Breast epithelium (tissue), 4 donors: ENCODE measurements at regions not wholly inside any gene's neighbourhood (a gene's known extent, or its start where the extent isn't known, plus 50 kb on each side); places are given as distances from the start of the nearest gene placed in this dataset.
"Not testable (repeated sequence)": the region's sequence is repeated elsewhere in the genome, so short reads cannot be mapped to it uniquely, and the experiment has no call there.

ENCODE experiments used
- DNase-seq, 2 donors: peaks; one replicate each; pipeline ENCODE4 v3.0.0-alpha.2; 2019; ENCODE audit warnings: low spot score in 2 of 2
- H3K27ac ChIP-seq, 2 donors: fragments of 200-600 bp; sonication (generic) in 1 of 2; one replicate each; pipeline ENCODE4 v1.5.1; 2016 to 2019; ENCODE audit warnings: mild to moderate bottlenecking in 1 of 2
- H3K27me3 ChIP-seq, 2 donors: fragments of 200-600 bp; sonication (generic) in 1 of 2; one replicate each; pipeline versions ENCODE4 v1.5.1 to v1.6.0; 2017 to 2019; ENCODE audit warnings: control low read depth in 1 of 2, mild to moderate bottlenecking in 1 of 2
- H3K36me3 ChIP-seq: fragments of 200-600 bp; one replicate; pipeline ENCODE4 v1.5.1; 2019
- H3K4me1 ChIP-seq, 2 donors: fragments of 200-600 bp; sonication (generic); one replicate each; pipeline ENCODE4 v1.5.1; 2016 to 2019; ENCODE audit warnings: control low read depth in 1 of 2
- H3K4me3 ChIP-seq, 3 donors: fragments of 200-600 bp; sonication (generic); 1 replicate in 2 of 3; 2 replicates in 1 of 3; pipeline ENCODE4 v1.5.1; 2016 to 2019; ENCODE audit warnings: mild to moderate bottlenecking in 3 of 3, moderate library complexity in 2 of 3
- H3K9me3 ChIP-seq, 2 donors: fragments of 200-600 bp; sonication (generic) in 1 of 2; one replicate each; pipeline ENCODE4 v1.5.1; 2016 to 2019; ENCODE audit warnings: control low read depth in 1 of 2
- POLR2A ChIP-seq: fragments of 450-650 bp; IDR thresholded peaks from one replicate; pipeline ENCODE4 v1.6.1; 2016; ENCODE audit warnings: antibody characterized with exemption, mild to moderate bottlenecking, moderate library complexity
- POLR2AphosphoS5 ChIP-seq, 3 donors: sonication (generic); formaldehyde crosslinking; IDR thresholded peaks; one replicate each; pipeline ENCODE4 v1.6.1; 2017; ENCODE audit warnings: antibody characterized with exemption in 3 of 3
- intact Hi-C: fragments of 100-400 bp; cut with DNase I; formaldehyde crosslinking; loops from one replicate; pipeline ENCODE4 v1.15.1; 2023; ENCODE audit warnings: low total_unique reads
- TF ChIP-seq, protein P1 (sequence below), 3 donors: fragments of 450-650 bp; IDR thresholded peaks; one replicate each; pipeline ENCODE4 v1.5.1; 2016 to 2017; ENCODE audit warnings: antibody characterized with exemption in 3 of 3, mild to moderate bottlenecking in 3 of 3, moderate library complexity in 3 of 3

GRCh38 chr14:103279142-103280025 is 54.7 kb upstream of the EIF5 start:
- Histone ChIP-seq H3K4me1 (peaks cover 0 to 3% of the 10 kb centered on the region in 2 donors), H3K4me3 (peak overlapping the region; percentile 30 to 70 (median 46)), H3K27ac (no peak overlapping the region), H3K27me3 (peaks cover 8 to 11% of the 10 kb centered on the region in 2 donors), H3K9me3 (no peaks in the 10 kb centered on the region), H3K36me3 (no peaks in the 10 kb centered on the region)
- DNase-seq: peak in 1 of 2 donors; percentile 15
- TF ChIP-seq POLR2A (no peak), POLR2AphosphoS5 (IDR thresholded peaks at IDR 0.05) (no peak)
- TF ChIP-seq, protein P1, sequence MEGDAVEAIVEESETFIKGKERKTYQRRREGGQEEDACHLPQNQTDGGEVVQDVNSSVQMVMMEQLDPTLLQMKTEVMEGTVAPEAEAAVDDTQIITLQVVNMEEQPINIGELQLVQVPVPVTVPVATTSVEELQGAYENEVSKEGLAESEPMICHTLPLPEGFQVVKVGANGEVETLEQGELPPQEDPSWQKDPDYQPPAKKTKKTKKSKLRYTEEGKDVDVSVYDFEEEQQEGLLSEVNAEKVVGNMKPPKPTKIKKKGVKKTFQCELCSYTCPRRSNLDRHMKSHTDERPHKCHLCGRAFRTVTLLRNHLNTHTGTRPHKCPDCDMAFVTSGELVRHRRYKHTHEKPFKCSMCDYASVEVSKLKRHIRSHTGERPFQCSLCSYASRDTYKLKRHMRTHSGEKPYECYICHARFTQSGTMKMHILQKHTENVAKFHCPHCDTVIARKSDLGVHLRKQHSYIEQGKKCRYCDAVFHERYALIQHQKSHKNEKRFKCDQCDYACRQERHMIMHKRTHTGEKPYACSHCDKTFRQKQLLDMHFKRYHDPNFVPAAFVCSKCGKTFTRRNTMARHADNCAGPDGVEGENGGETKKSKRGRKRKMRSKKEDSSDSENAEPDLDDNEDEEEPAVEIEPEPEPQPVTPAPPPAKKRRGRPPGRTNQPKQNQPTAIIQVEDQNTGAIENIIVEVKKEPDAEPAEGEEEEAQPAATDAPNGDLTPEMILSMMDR (IDR thresholded peaks at IDR 0.05): no peak
- intact Hi-C loops: no loop called here

- Histone ChIP-seq H3K4me3 (no peak overlapping the region), H3K36me3 (no peaks in the 10 kb centered on the region), H3K27ac (no peak overlapping the region), H3K4me1 (peaks cover 0 to 3% of the 10 kb centered on the region in 2 donors), H3K9me3 (no peaks in the 10 kb centered on the region), H3K27me3 (peaks cover 8 to 9% of the 10 kb centered on the region in 2 donors)
- DNase-seq: peak in 1 of 2 donors; percentile 4
- TF ChIP-seq POLR2AphosphoS5 (IDR thresholded peaks at IDR 0.05): no peak
- TF ChIP-seq, protein P1 (IDR thresholded peaks at IDR 0.05): no peak
- no peak for TF ChIP-seq POLR2A
- intact Hi-C loops: no loop called here
Measured at GRCh38 chr14:103280278-103280928, 53.6 kb upstream of the EIF5 start.

- Histone ChIP-seq H3K4me1 (peaks cover 0 to 3% of the 10 kb centered on the region in 2 donors), H3K27ac (no peak overlapping the region), H3K9me3 (no peaks in the 10 kb centered on the region), H3K4me3 (no peak overlapping the region), H3K27me3 (peaks cover 8 to 9% of the 10 kb centered on the region in 2 donors), H3K36me3 (no peaks in the 10 kb centered on the region)
- no peak for TF ChIP-seq POLR2A
- TF ChIP-seq, protein P1 (IDR thresholded peaks at IDR 0.05): peak; percentile 8 to 25 (median 22)
- intact Hi-C loops: no loop called here
- peak in 1 of 2 donors; percentile 10 for DNase-seq
Measured at GRCh38 chr14:103281496-103282231, 52.4 kb upstream of the EIF5 start.

- H3K4me1 ChIP-seq, H3K27me3 ChIP-seq, H3K36me3 ChIP-seq, H3K27ac ChIP-seq, intact Hi-C loops, H3K4me3 ChIP-seq, H3K9me3 ChIP-seq: not testable (repeated sequence)
- peak in 1 of 2 donors; percentile 15 for DNase-seq
Measured at GRCh38 chr14:103282309-103282708, 51.7 kb upstream of the EIF5 start.

- peaks cover 0 to 3% of the 10 kb centered on the region in 2 donors for H3K4me1 ChIP-seq
- no peak overlapping the region for H3K4me3 ChIP-seq
- H3K9me3 ChIP-seq: no peaks in the 10 kb centered on the region
- TF ChIP-seq, protein P1 (IDR thresholded peaks at IDR 0.05): no peak
- TF ChIP-seq POLR2AphosphoS5 (IDR thresholded peaks at IDR 0.05) (no peak), POLR2A (no peak)
- intact Hi-C loops: no loop called here
- H3K27me3 ChIP-seq: peaks cover 4 to 8% of the 10 kb centered on the region in 2 donors
- DNase-seq: no peak
- H3K36me3 ChIP-seq: no peaks in the 10 kb centered on the region
- H3K27ac ChIP-seq: no peak overlapping the region
Measured at GRCh38 chr14:103282932-103283331, 51.1 kb upstream of the EIF5 start.
